ENCODE measurements at regions not wholly inside any gene's neighbourhood (a gene's known extent, or its start where the extent isn't known, plus 50 kb on each side); places are given as distances from the start of the nearest gene placed in this dataset.

- TF ChIP-seq GATA2 (IDR thresholded peaks at IDR 0.05; ENCODE audit: low read depth, low read length): no peak
- no peak for TF ChIP-seq GATA3 (IDR thresholded peaks at IDR 0.05; ENCODE audit: low read depth, low read length)
Observed at GRCh38 chr2:12615509-12615908, 101.2 kb upstream of the TRIB2 start.

Measured in SH-SY5Y (cell line).